ENCODE measurements at regions not wholly inside any gene's neighbourhood (a gene's known extent, or its start where the extent isn't known, plus 50 kb on each side); places are given as distances from the start of the nearest gene placed in this dataset.

GRCh38 chr19:31718032-31718431, 368.8 kb upstream of the TSHZ3 start:
- Histone ChIP-seq H3K27me3 (no peaks in the 10 kb centered on the region), H3K36me3 (no peaks in the 10 kb centered on the region), H3K4me3 (peak overlapping the region; percentile 25 to 44 (median 40)), H3K4me1 (peaks cover 0 to 26% (median 19%) of the 10 kb centered on the region in 4 donors), H3K27ac (replicated peaks in 1 of 4) (peak overlapping the region; percentile 63 to 82 (median 76)), H3K9me3 (peaks cover 0 to 4% (median 1%) of the 10 kb centered on the region in 4 donors)
- 28% methylated on average over 6 of the region's 6 CpGs for WGBS
- no peak for DNase-seq (ENCODE audit: extremely low spot score)
- intact Hi-C loops (cut with DNase I): loop anchor here (5.0 kb wide), 1 partner anchor 324 kb away; no protein-coding TSS in a partner anchor
- TF ChIP-seq POLR2AphosphoS5 (IDR thresholded peaks at IDR 0.05): peak in 1 of 2 donors; percentile 53
- no peak for TF ChIP-seq CTCF (IDR thresholded peaks at IDR 0.05)

GRCh38 chr19:31718898-31719297, 369.7 kb upstream of the TSHZ3 start:
- H3K4me1 ChIP-seq: peaks cover 0 to 26% (median 19%) of the 10 kb centered on the region in 4 donors
- peak overlapping the region; percentile 63 to 82 (median 76) for H3K27ac ChIP-seq (replicated peaks in 1 of 4)
- H3K9me3 ChIP-seq: no peaks in the 10 kb centered on the region
- intact Hi-C loops (cut with DNase I): loop anchor here (5.0 kb wide), 1 partner anchor 323 kb away; no protein-coding TSS in a partner anchor
- no peaks in the 10 kb centered on the region for H3K36me3 ChIP-seq
- H3K27me3 ChIP-seq: no peaks in the 10 kb centered on the region
- 47% methylated on average over 10 of the region's 10 CpGs for WGBS
- peak overlapping the region; percentile 25 to 44 (median 40) for H3K4me3 ChIP-seq
- DNase-seq (ENCODE audit: extremely low spot score): no peak
- TF ChIP-seq CTCF (IDR thresholded peaks at IDR 0.05): no peak
- TF ChIP-seq EP300 (IDR thresholded peaks at IDR 0.05): no peak
- TF ChIP-seq POLR2AphosphoS5 (IDR thresholded peaks at IDR 0.05): no peak
- no peak for TF ChIP-seq POLR2A (IDR thresholded peaks at IDR 0.05; ENCODE audit: low read depth)

- TF ChIP-seq CTCF (IDR thresholded peaks at IDR 0.05) (no peak), EP300 (IDR thresholded peaks at IDR 0.05) (no peak), POLR2AphosphoS5 (IDR thresholded peaks at IDR 0.05) (no peak), POLR2A (IDR thresholded peaks at IDR 0.05; ENCODE audit: low read depth) (no peak)
- intact Hi-C loops (cut with DNase I): no loop called here
- no peak overlapping the region for H3K27ac ChIP-seq (replicated peaks in 1 of 4)
- H3K36me3 ChIP-seq: no peaks in the 10 kb centered on the region
- peaks cover 0 to 13% (median 8%) of the 10 kb centered on the region in 4 donors for H3K4me1 ChIP-seq
- DNase-seq (ENCODE audit: extremely low spot score): no peak
- WGBS: 68% methylated on average over 1 of the region's 1 CpG
- H3K4me3 ChIP-seq: no peak overlapping the region
- no peaks in the 10 kb centered on the region for H3K27me3 ChIP-seq
- H3K9me3 ChIP-seq: no peaks in the 10 kb centered on the region
Measured at GRCh38 chr19:31723101-31723500, 373.9 kb upstream of the TSHZ3 start.

- intact Hi-C loops (cut with DNase I): no loop called here
- no peak overlapping the region for H3K4me3 ChIP-seq
- WGBS: 87% methylated on average over 3 of the region's 3 CpGs
- H3K9me3 ChIP-seq: no peaks in the 10 kb centered on the region
- no peak for DNase-seq (ENCODE audit: extremely low spot score)
- no peaks in the 10 kb centered on the region for H3K27me3 ChIP-seq
- H3K36me3 ChIP-seq: no peaks in the 10 kb centered on the region
- H3K27ac ChIP-seq (replicated peaks in 1 of 4): no peak overlapping the region
- TF ChIP-seq CTCF (IDR thresholded peaks at IDR 0.05) (no peak), EP300 (IDR thresholded peaks at IDR 0.05) (no peak), POLR2AphosphoS5 (IDR thresholded peaks at IDR 0.05) (no peak)
- no peaks in the 10 kb centered on the region for H3K4me1 ChIP-seq
Measured at GRCh38 chr19:31725051-31725450, 375.8 kb upstream of the TSHZ3 start.

GRCh38 chr19:31727536-31727935, 378.3 kb upstream of the TSHZ3 start:
- DNase-seq (ENCODE audit: extremely low spot score): peak; percentile 37
- H3K9me3 ChIP-seq: no peaks in the 10 kb centered on the region
- H3K27ac ChIP-seq (replicated peaks in 1 of 4): no peak overlapping the region
- no peaks in the 10 kb centered on the region for H3K36me3 ChIP-seq
- no peak overlapping the region for H3K4me3 ChIP-seq
- no peaks in the 10 kb centered on the region for H3K4me1 ChIP-seq
- intact Hi-C loops (cut with DNase I): no loop called here
- 89% methylated on average over 10 of the region's 10 CpGs for WGBS
- TF ChIP-seq CTCF (IDR thresholded peaks at IDR 0.05): no peak
- H3K27me3 ChIP-seq: peaks cover 0 to 5% (median 0%) of the 10 kb centered on the region in 4 donors

Measured in esophagus muscularis mucosa (tissue), 4 donors.